ENCODE measurements at regions not wholly inside any gene's neighbourhood (a gene's known extent, or its start where the extent isn't known, plus 50 kb on each side); places are given as distances from the start of the nearest gene placed in this dataset.
A peak's percentile ranks its signal among the peaks of the same experiment; 100 is the strongest.
"Not testable (repeated sequence)": the region's sequence is repeated elsewhere in the genome, so short reads cannot be mapped to it uniquely, and the experiment has no call there.

DNA sequence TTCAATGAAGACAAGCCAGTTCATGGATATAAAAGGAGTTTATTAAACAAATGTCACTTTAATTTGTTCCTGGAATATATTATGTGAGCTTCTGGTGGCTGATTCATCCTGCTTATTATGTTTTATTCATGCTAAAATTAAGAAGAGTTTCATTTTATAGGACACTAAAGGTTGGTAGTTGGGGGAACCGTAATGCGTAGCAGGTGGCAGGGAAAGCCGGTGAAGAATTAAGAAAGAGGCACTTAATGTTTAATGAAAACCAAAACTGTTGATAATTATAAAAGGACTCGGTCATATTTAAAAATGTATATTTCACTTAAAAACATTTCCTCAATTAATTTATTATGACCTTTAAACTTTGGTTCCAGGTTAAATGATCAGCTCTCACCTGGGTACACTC, 94.3 kb downstream of the XKR3 start:
- not testable (repeated sequence) for H3K4me2 ChIP-seq (ENCODE audit: low read depth, low read length, poor library complexity, severe bottlenecking); H3K27ac ChIP-seq (ENCODE audit: low read depth, low read length); H3K9ac ChIP-seq (ENCODE audit: low read length); H3F3A ChIP-seq (ENCODE audit: insufficient read depth); H4K20me1 ChIP-seq (ENCODE audit: low read depth, low read length); H3K9me3 ChIP-seq (ENCODE audit: insufficient read depth, low read length); H3K36me3 ChIP-seq (ENCODE audit: low read length); H3K4me3 ChIP-seq (ENCODE audit: insufficient read depth, low read length, poor library complexity, severe bottlenecking); H3K27me3 ChIP-seq (ENCODE audit: low read length); H3K79me2 ChIP-seq (ENCODE audit: insufficient read depth, low read length); H3K9me2 ChIP-seq (replicated peaks; ENCODE audit: insufficient read depth, low read length); H2AFZ ChIP-seq (ENCODE audit: low read depth, low read length, severe bottlenecking)

- H3K27ac ChIP-seq (ENCODE audit: low read depth, low read length); H4K20me1 ChIP-seq (ENCODE audit: low read depth, low read length); H3K9me3 ChIP-seq (ENCODE audit: insufficient read depth, low read length); H3K27me3 ChIP-seq (ENCODE audit: low read length); H3K4me3 ChIP-seq (ENCODE audit: insufficient read depth, low read length, poor library complexity, severe bottlenecking); H3K4me2 ChIP-seq (ENCODE audit: low read depth, low read length, poor library complexity, severe bottlenecking); H3K9me2 ChIP-seq (replicated peaks; ENCODE audit: insufficient read depth, low read length); H3K79me2 ChIP-seq (ENCODE audit: insufficient read depth, low read length); H3F3A ChIP-seq (ENCODE audit: insufficient read depth); H3K36me3 ChIP-seq (ENCODE audit: low read length); H3K9ac ChIP-seq (ENCODE audit: low read length); H2AFZ ChIP-seq (ENCODE audit: low read depth, low read length, severe bottlenecking): not testable (repeated sequence)
Measured at GRCh38 chr22:16727491-16727890, 97.7 kb downstream of the XKR3 start.

DNA sequence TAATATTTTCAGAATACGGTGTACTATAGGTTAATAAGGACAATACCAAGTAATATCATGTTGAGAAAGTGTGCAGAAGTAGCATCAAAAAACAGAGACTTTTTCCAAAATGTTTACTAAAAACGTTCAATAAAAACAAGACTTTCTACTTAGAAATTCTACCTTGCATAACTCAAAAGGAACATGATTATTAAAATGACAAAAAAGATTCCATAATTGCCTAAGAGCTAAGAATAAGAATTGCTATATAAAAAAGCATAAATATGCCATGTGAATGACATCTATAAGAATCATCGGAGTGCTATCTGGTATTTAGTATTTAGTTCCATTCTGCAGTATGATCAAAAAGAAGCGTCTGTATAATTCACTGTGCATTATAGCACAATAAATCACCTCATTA, 102.0 kb downstream of the XKR3 start:
- H3K27me3 ChIP-seq (ENCODE audit: low read length); H3K9ac ChIP-seq (ENCODE audit: low read length); H3K4me3 ChIP-seq (ENCODE audit: insufficient read depth, low read length, poor library complexity, severe bottlenecking); H3K9me2 ChIP-seq (replicated peaks; ENCODE audit: insufficient read depth, low read length); H3K36me3 ChIP-seq (ENCODE audit: low read length); H3K79me2 ChIP-seq (ENCODE audit: insufficient read depth, low read length); H2AFZ ChIP-seq (ENCODE audit: low read depth, low read length, severe bottlenecking); H3F3A ChIP-seq (ENCODE audit: insufficient read depth); H3K9me3 ChIP-seq (ENCODE audit: insufficient read depth, low read length); H4K20me1 ChIP-seq (ENCODE audit: low read depth, low read length): not testable (repeated sequence)
- Histone ChIP-seq H3K27ac (ENCODE audit: low read depth, low read length) (0 out of 2 replicates have a peak overlapping the region, but pooled peaks have one; percentile 74), H3K4me2 (ENCODE audit: low read depth, low read length, poor library complexity, severe bottlenecking) (peak overlapping the region; percentile 61)

GRCh38 chr22:16722564-16722963, 102.6 kb downstream of the XKR3 start:
- not testable (repeated sequence) for H3K27me3 ChIP-seq (ENCODE audit: low read length); H3K9me3 ChIP-seq (ENCODE audit: insufficient read depth, low read length); H3K4me3 ChIP-seq (ENCODE audit: insufficient read depth, low read length, poor library complexity, severe bottlenecking); H4K20me1 ChIP-seq (ENCODE audit: low read depth, low read length); H3F3A ChIP-seq (ENCODE audit: insufficient read depth); H3K79me2 ChIP-seq (ENCODE audit: insufficient read depth, low read length); H3K36me3 ChIP-seq (ENCODE audit: low read length); H3K9me2 ChIP-seq (replicated peaks; ENCODE audit: insufficient read depth, low read length)
- Histone ChIP-seq H3K27ac (ENCODE audit: low read depth, low read length) (peak overlapping the region; percentile 74), H3K9ac (ENCODE audit: low read length) (0 out of 2 replicates have a peak overlapping the region, but pooled peaks have one; percentile 13), H2AFZ (ENCODE audit: low read depth, low read length, severe bottlenecking) (peak overlapping the region; percentile 68), H3K4me2 (ENCODE audit: low read depth, low read length, poor library complexity, severe bottlenecking) (peak overlapping the region; percentile 61)

DNA sequence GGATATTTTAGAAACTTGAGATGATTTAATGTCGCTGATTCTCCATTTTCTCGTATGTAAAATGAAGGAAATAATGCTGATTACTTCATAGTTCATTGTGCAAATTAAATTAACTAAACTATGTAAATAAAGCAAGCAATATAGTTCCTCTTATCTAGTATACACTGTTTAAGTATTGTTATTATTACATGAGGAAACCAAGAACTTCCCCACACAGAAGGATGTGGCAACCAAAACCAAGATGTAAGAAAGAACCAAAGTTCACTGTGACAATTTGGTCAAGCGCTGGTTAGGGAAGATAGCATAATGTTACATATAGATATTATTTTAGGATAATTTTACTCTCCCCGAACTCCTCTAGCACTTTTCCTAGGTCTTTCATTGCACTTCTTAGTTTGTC, 103.2 kb downstream of the XKR3 start:
- no peaks in the 10 kb centered on the region for H3K9me3 ChIP-seq (ENCODE audit: insufficient read depth, low read length)
- no peak overlapping the region for H3K4me3 ChIP-seq (ENCODE audit: insufficient read depth, low read length, poor library complexity, severe bottlenecking)
- H4K20me1 ChIP-seq (ENCODE audit: low read depth, low read length) = no peaks in the 10 kb centered on the region
- peak overlapping the region; percentile 74 for H3K27ac ChIP-seq (ENCODE audit: low read depth, low read length)
- H3K9ac ChIP-seq (ENCODE audit: low read length) = no peak overlapping the region
- H2AFZ ChIP-seq (ENCODE audit: low read depth, low read length, severe bottlenecking) = peak overlapping the region; percentile 68
- no peaks in the 10 kb centered on the region for H3K27me3 ChIP-seq (ENCODE audit: low read length)
- no peaks in the 10 kb centered on the region for H3K79me2 ChIP-seq (ENCODE audit: insufficient read depth, low read length)
- H3F3A ChIP-seq (ENCODE audit: insufficient read depth) = no peaks in the 10 kb centered on the region
- H3K4me2 ChIP-seq (ENCODE audit: low read depth, low read length, poor library complexity, severe bottlenecking) = peak overlapping the region; percentile 61
- no peaks in the 10 kb centered on the region for H3K9me2 ChIP-seq (replicated peaks; ENCODE audit: insufficient read depth, low read length)
- TF ChIP-seq, protein P1, sequence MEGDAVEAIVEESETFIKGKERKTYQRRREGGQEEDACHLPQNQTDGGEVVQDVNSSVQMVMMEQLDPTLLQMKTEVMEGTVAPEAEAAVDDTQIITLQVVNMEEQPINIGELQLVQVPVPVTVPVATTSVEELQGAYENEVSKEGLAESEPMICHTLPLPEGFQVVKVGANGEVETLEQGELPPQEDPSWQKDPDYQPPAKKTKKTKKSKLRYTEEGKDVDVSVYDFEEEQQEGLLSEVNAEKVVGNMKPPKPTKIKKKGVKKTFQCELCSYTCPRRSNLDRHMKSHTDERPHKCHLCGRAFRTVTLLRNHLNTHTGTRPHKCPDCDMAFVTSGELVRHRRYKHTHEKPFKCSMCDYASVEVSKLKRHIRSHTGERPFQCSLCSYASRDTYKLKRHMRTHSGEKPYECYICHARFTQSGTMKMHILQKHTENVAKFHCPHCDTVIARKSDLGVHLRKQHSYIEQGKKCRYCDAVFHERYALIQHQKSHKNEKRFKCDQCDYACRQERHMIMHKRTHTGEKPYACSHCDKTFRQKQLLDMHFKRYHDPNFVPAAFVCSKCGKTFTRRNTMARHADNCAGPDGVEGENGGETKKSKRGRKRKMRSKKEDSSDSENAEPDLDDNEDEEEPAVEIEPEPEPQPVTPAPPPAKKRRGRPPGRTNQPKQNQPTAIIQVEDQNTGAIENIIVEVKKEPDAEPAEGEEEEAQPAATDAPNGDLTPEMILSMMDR (IDR thresholded peaks at IDR 0.05; ENCODE audit: insufficient read depth, low read length, poor library complexity, severe bottlenecking) = no peak
- TF ChIP-seq EZH2phosphoT487 (conservative IDR thresholded peaks at IDR 0.05; ENCODE audit: low read length) = no peak
- no peaks in the 10 kb centered on the region for H3K36me3 ChIP-seq (ENCODE audit: low read length)
